Panc1 (cell line): ENCODE measurements at regions not wholly inside any gene's neighbourhood (a gene's known extent, or its start where the extent isn't known, plus 50 kb on each side); places are given as distances from the start of the nearest gene placed in this dataset.
"Not testable (repeated sequence)": the region's sequence is repeated elsewhere in the genome, so short reads cannot be mapped to it uniquely, and the experiment has no call there.

Source experiments
- ATAC-seq: fragments of 200-7000 bp; cut with Tn5 transposase; 2 replicates; pipeline ENCODE4 v1.9.1; 2020; ENCODE audit warnings: mild to moderate bottlenecking, moderate library complexity
- BruUV-seq: library from RNA; stranded (reverse); fragments of 400-500 nt; replicated peaks from 2 replicates; lab custom pipeline; 2021; lab: Mats Ljungman, UMichigan
- CTCF ChIA-PET: fragments of 300-600 bp; sonication (Branson Sonifier 250); formaldehyde crosslinking; loops from one replicate; lab custom pipeline; 2022; ENCODE audit warnings: antibody characterized with exemption; lab: Charles Lee
- POLR2A ChIA-PET: fragments of 300-600 bp; sonication (Branson Sonifier 250); formaldehyde crosslinking; loops from one replicate; lab custom pipeline; 2022; ENCODE audit warnings: antibody characterized with exemption; lab: Charles Lee
- DNase-seq: peaks from one replicate; pipeline ENCODE4 v3.0.0-alpha.2; 2010; ENCODE audit warnings: low read depth, low spot score
- H3K27ac ChIP-seq: 2 replicates; pipeline ENCODE4 v1.5.1; 2011; ENCODE audit warnings: mild to moderate bottlenecking, low read length, inconsistent platforms
- H3K27me3 ChIP-seq: fragments of 200-500 bp; sonication (Bioruptor generic); 2 replicates; pipeline ENCODE4 v1.6.0; 2014; ENCODE audit warnings: low read length, inconsistent platforms; ENCODE audit not compliant: control insufficient read depth, insufficient read depth
- H3K36me3 ChIP-seq: fragments of 200-500 bp; sonication (Bioruptor generic); 2 replicates; pipeline ENCODE4 v1.5.1; 2014; ENCODE audit warnings: inconsistent platforms, mild to moderate bottlenecking, low read length, moderate library complexity; ENCODE audit not compliant: control insufficient read depth, insufficient read depth
- H3K4me1 ChIP-seq: 2 replicates; pipeline ENCODE4 v1.5.1; 2011; ENCODE audit warnings: inconsistent platforms, mild to moderate bottlenecking, low read length, moderate library complexity; ENCODE audit not compliant: control insufficient read depth, insufficient read depth
- H3K4me3 ChIP-seq, 2 experiments: 2 replicates each; pipeline ENCODE4 v1.5.1; 2011 to 2012; ENCODE audit warnings: low read depth in 2 of 2, low read length in 2 of 2, mild to moderate bottlenecking in 2 of 2, inconsistent platforms in 1 of 2, moderate library complexity in 1 of 2
- H3K9me3 ChIP-seq: fragments of 200-500 bp; sonication (Bioruptor generic); 2 replicates; pipeline ENCODE4 v1.5.1; 2014; ENCODE audit warnings: low read depth, mild to moderate bottlenecking, inconsistent platforms, low read length, moderate library complexity; ENCODE audit not compliant: control insufficient read depth, insufficient read depth
- CTCF ChIP-seq: fragments of 450-650 bp; IDR thresholded peaks from 2 replicates; pipeline ENCODE4 v1.5.1; 2017; ENCODE audit warnings: mild to moderate bottlenecking
- POLR2AphosphoS5 ChIP-seq: IDR thresholded peaks from 2 replicates; pipeline ENCODE4 v1.6.1; 2012; ENCODE audit warnings: mild to moderate bottlenecking, low read depth, low read length, moderate library complexity
- REST ChIP-seq, 2 experiments: IDR thresholded peaks; 2 replicates each; pipeline ENCODE4 v1.6.1; 2011 to 2012; ENCODE audit warnings: low read depth in 2 of 2, control low read depth in 1 of 2, low read length in 1 of 2, mild to moderate bottlenecking in 1 of 2, moderate library complexity in 1 of 2; ENCODE audit not compliant: insufficient read depth in 1 of 2
- SIN3A ChIP-seq: IDR thresholded peaks from 2 replicates; pipeline ENCODE4 v1.6.1; 2012; ENCODE audit warnings: low read depth, mild to moderate bottlenecking, low read length, moderate library complexity, borderline replicate concordance; ENCODE audit not compliant: insufficient read depth
- TCF7L2 ChIP-seq: IDR thresholded peaks from 2 replicates; pipeline ENCODE4 v1.6.1; 2011; ENCODE audit warnings: mild to moderate bottlenecking, low read depth, low read length, inconsistent platforms
- in situ Hi-C: cut with HindIII; loops from 2 replicates; pipeline ENCODE4 v1.10.0; 2016; ENCODE audit warnings: low sequenced_read_pairs, low pct_unique_long_range_greater_than_20kb
- intact Hi-C: fragments of 100-400 bp; cut with micrococcal nuclease; formaldehyde crosslinking; loops from one replicate; pipeline ENCODE4 v1.10.0; 2022; ENCODE audit not compliant: unreplicated experiment

- POLR2A ChIA-PET: no interaction called here
Observed at GRCh38 chr21:17214801-17215200, 298.0 kb upstream of the CXADR start.

GRCh38 chr21:17219050-17219449 lies 293.8 kb upstream of the CXADR start:
- H3K9me3 ChIP-seq, H3K4me1 ChIP-seq, H3K27ac ChIP-seq, ATAC-seq, H3K27me3 ChIP-seq, POLR2A ChIA-PET, in situ Hi-C loops, H3K4me3 ChIP-seq, intact Hi-C loops, BruUV-seq, DNase-seq, CTCF ChIA-PET, H3K36me3 ChIP-seq: not testable (repeated sequence)

More at GRCh38 chr21:17214801-17215200, 298.0 kb upstream of the CXADR start:
- Histone ChIP-seq H3K27me3 (no peaks in the 10 kb centered on the region), H3K9me3 (no peaks in the 10 kb centered on the region), H3K4me3 (no peak overlapping the region), H3K36me3 (no peaks in the 10 kb centered on the region), H3K4me1 (no peaks in the 10 kb centered on the region), H3K27ac (no peak overlapping the region)
- CTCF ChIA-PET: no interaction called here
- intact Hi-C loops (no loop called here), in situ Hi-C loops (no loop called here)
- no TSS peak for BruUV-seq
- ATAC-seq (no peak), DNase-seq (no peak)
- TF ChIP-seq CTCF: no peak
- TF ChIP-seq SIN3A: no peak
- TF ChIP-seq POLR2AphosphoS5: no peak
- TF ChIP-seq TCF7L2: no peak
- TF ChIP-seq REST (IDR thresholded peaks at IDR 0.05; ENCODE audit: insufficient read depth in 1 of 2, low read depth in 2 of 2, low read length in 1 of 2): no peak

- TF ChIP-seq SIN3A (no peak), REST (IDR thresholded peaks at IDR 0.05; ENCODE audit: insufficient read depth in 1 of 2, low read depth in 2 of 2, low read length in 1 of 2) (no peak), CTCF (no peak), POLR2AphosphoS5 (no peak), TCF7L2 (no peak)
- no peak overlapping the region for H3K27ac ChIP-seq
- CTCF ChIA-PET: no interaction called here
- H3K27me3 ChIP-seq: no peaks in the 10 kb centered on the region
- BruUV-seq: no TSS peak
- intact Hi-C loops (no loop called here), in situ Hi-C loops (no loop called here)
- no peaks in the 10 kb centered on the region for H3K4me1 ChIP-seq
- no peaks in the 10 kb centered on the region for H3K36me3 ChIP-seq
- DNase-seq: no peak
- no peak for ATAC-seq
- no peak overlapping the region for H3K4me3 ChIP-seq
- POLR2A ChIA-PET: no interaction called here
- no peaks in the 10 kb centered on the region for H3K9me3 ChIP-seq
Observed at GRCh38 chr21:17231124-17231523, 281.7 kb upstream of the CXADR start.
